CD14-positive monocyte (primary cell): ENCODE measurements at regions not wholly inside any gene's neighbourhood (a gene's known extent, or its start where the extent isn't known, plus 50 kb on each side); places are given as distances from the start of the nearest gene placed in this dataset.

Source experiments
- DNase-seq, 3 donors: peaks; one replicate each; pipeline ENCODE4 v3.0.0-alpha.2; 2011 to 2022
- H2AFZ ChIP-seq: 2 replicates; pipeline ENCODE4 v1.6.0; 2012; ENCODE audit warnings: mild to moderate bottlenecking, low read depth, low read length, inconsistent platforms; ENCODE audit not compliant: insufficient read depth, poor library complexity, severe bottlenecking
- H3K27ac ChIP-seq, 2 donors: 1 replicate in 1 of 2; 2 replicates in 1 of 2; pipeline ENCODE4 v1.5.1; 2012 to 2013; ENCODE audit warnings: low read length in 2 of 2, control low read depth in 1 of 2, inconsistent platforms in 1 of 2, low read depth in 1 of 2, mild to moderate bottlenecking in 1 of 2
- H3K27me3 ChIP-seq, 2 donors: one replicate each; pipeline versions ENCODE4 v1.6.0 to v1.6.1; 2011 to 2013; ENCODE audit warnings: low read length in 2 of 2; ENCODE audit not compliant: control insufficient read depth in 2 of 2, insufficient read depth in 2 of 2
- H3K36me3 ChIP-seq, 2 donors: replicated peaks in 1 of 2; 1 replicate in 1 of 2; 2 replicates in 1 of 2; pipeline versions ENCODE4 v1.5.1 to v1.6.1; 2012 to 2013; ENCODE audit warnings: low read length in 2 of 2, control low read depth in 1 of 2, inconsistent platforms in 1 of 2, mild to moderate bottlenecking in 1 of 2; ENCODE audit not compliant: insufficient read depth in 2 of 2, control insufficient read depth in 1 of 2
- H3K4me1 ChIP-seq, 2 donors: 1 replicate in 1 of 2; 2 replicates in 1 of 2; pipeline versions ENCODE4 v1.5.1 to v1.6.1; 2012 to 2013; ENCODE audit warnings: low read length in 2 of 2, control low read depth in 1 of 2, inconsistent platforms in 1 of 2, mild to moderate bottlenecking in 1 of 2, moderate library complexity in 1 of 2; ENCODE audit not compliant: insufficient read depth in 2 of 2, control insufficient read depth in 1 of 2
- H3K4me2 ChIP-seq: replicated peaks from 2 replicates; pipeline ENCODE3; 2012; ENCODE audit warnings: low read length, moderate library complexity, mild to moderate bottlenecking; ENCODE audit not compliant: poor library complexity, severe bottlenecking; ENCODE audit errors: extremely low read depth
- H3K4me3 ChIP-seq, 3 experiments: fragments of 200-600 bp in 1 of 3; sonication (generic) in 1 of 3; replicated peaks in 1 of 3; 1 replicate in 2 of 3; 2 replicates in 1 of 3; pipeline ENCODE4 v1.5.1; 2011 to 2013; ENCODE audit warnings: low read length in 3 of 3, mild to moderate bottlenecking in 3 of 3, control low read depth in 2 of 3, low read depth in 2 of 3, inconsistent platforms in 1 of 3, moderate library complexity in 1 of 3
- H3K79me2 ChIP-seq: 2 replicates; pipeline ENCODE4 v1.6.0; 2012; ENCODE audit warnings: mild to moderate bottlenecking, control low read depth, inconsistent platforms, low read length, moderate library complexity; ENCODE audit not compliant: insufficient read depth
- H3K9ac ChIP-seq: 2 replicates; pipeline ENCODE4 v1.6.0; 2017; ENCODE audit warnings: low read length, mild to moderate bottlenecking; ENCODE audit not compliant: insufficient read depth, poor library complexity, severe bottlenecking
- H3K9me3 ChIP-seq, 2 donors: replicated peaks in 1 of 2; 1 replicate in 1 of 2; 2 replicates in 1 of 2; pipeline versions ENCODE4 v1.5.1 to v1.6.1; 2012 to 2013; ENCODE audit warnings: low read length in 2 of 2, control low read depth in 1 of 2; ENCODE audit not compliant: control insufficient read depth in 1 of 2, insufficient read depth in 1 of 2
- H4K20me1 ChIP-seq: 2 replicates; pipeline ENCODE4 v1.6.0; 2012; ENCODE audit warnings: mild to moderate bottlenecking, low read length, control low read depth, moderate library complexity; ENCODE audit not compliant: insufficient read depth
- H3K27ac Mint-ChIP-seq, 7 donors: one replicate each; pipeline ENCODE4 v1.8.0; 2020; ENCODE audit warnings: mild to moderate bottlenecking in 7 of 7, mixed read lengths in 7 of 7, moderate library complexity in 6 of 7, inconsistent platforms in 2 of 7
- H3K27me3 Mint-ChIP-seq, 3 donors: one replicate each; pipeline ENCODE4 v1.8.0; 2021 to 2022; ENCODE audit warnings: low read depth in 3 of 3, mild to moderate bottlenecking in 3 of 3, mixed read lengths in 3 of 3, moderate library complexity in 3 of 3, inconsistent platforms in 1 of 3
- H3K36me3 Mint-ChIP-seq, 2 donors: one replicate each; pipeline ENCODE4 v1.8.0; 2020; ENCODE audit warnings: mixed read lengths in 2 of 2, inconsistent platforms in 1 of 2, mild to moderate bottlenecking in 1 of 2
- H3K4me1 Mint-ChIP-seq: one replicate; pipeline ENCODE4 v1.8.0; 2020; ENCODE audit warnings: mild to moderate bottlenecking, mixed read lengths
- H3K4me3 Mint-ChIP-seq, 2 donors: one replicate each; pipeline ENCODE4 v1.8.0; 2020; ENCODE audit warnings: mild to moderate bottlenecking in 2 of 2, mixed read lengths in 2 of 2, moderate library complexity in 1 of 2
- H3K9me3 Mint-ChIP-seq, 7 donors: one replicate each; pipeline ENCODE4 v1.8.0; 2020 to 2022; ENCODE audit warnings: mixed read lengths in 7 of 7, mild to moderate bottlenecking in 6 of 7, moderate library complexity in 6 of 7, inconsistent platforms in 2 of 7
- WGBS: methylation state at CpG from one replicate; pipeline ENCODE4 v1.1.5; 2013; ENCODE audit warnings: missing lambda C conversion rate; ENCODE audit not compliant: insufficient coverage; 5-methylcytosine and 5-hydroxymethylcytosine counted together
- intact Hi-C, 2 donors: fragments of 100-400 bp; cut with micrococcal nuclease; formaldehyde crosslinking; loops; one replicate each; pipeline versions ENCODE4 v1.15.0 to v1.15.1; 2023
- TF ChIP-seq, protein P1 (sequence below): fragments of 200-600 bp; IDR thresholded peaks from one replicate; pipeline ENCODE4 v1.8.0; 2022; ENCODE audit warnings: antibody characterized with exemption, mild to moderate bottlenecking

DNA sequence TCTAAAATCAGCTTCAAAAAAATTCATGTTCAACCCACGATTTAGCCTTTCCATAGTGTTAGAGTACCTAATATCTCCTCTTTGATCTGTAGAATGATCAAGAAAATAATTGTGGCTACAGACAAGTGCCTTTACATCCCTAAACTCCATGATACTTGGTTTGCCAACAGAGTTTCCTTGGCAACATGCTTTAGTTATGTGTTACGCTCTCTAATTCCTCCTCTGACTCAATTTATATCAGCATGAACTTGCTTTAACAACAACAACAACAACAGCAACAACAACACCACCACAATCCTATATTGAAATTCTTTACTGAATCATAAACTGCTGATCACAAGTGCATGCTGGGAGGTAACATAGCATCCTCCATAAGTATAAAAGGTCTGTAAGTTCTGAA, 757.8 kb downstream of the CDH11 start:
- TF ChIP-seq, protein P1, sequence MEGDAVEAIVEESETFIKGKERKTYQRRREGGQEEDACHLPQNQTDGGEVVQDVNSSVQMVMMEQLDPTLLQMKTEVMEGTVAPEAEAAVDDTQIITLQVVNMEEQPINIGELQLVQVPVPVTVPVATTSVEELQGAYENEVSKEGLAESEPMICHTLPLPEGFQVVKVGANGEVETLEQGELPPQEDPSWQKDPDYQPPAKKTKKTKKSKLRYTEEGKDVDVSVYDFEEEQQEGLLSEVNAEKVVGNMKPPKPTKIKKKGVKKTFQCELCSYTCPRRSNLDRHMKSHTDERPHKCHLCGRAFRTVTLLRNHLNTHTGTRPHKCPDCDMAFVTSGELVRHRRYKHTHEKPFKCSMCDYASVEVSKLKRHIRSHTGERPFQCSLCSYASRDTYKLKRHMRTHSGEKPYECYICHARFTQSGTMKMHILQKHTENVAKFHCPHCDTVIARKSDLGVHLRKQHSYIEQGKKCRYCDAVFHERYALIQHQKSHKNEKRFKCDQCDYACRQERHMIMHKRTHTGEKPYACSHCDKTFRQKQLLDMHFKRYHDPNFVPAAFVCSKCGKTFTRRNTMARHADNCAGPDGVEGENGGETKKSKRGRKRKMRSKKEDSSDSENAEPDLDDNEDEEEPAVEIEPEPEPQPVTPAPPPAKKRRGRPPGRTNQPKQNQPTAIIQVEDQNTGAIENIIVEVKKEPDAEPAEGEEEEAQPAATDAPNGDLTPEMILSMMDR, result no peak
- 80% methylated on average over 1 of the region's 2 CpGs for WGBS
- intact Hi-C loops, result no loop called here
- no peaks in the 10 kb centered on the region for H3K79me2 ChIP-seq
- H3K27ac ChIP-seq, result no peak overlapping the region
- Mint-ChIP-seq H3K9me3 (peaks cover 0 to 3% (median 0%) of the 10 kb centered on the region in 7 donors), H3K36me3 (no peaks in the 10 kb centered on the region), H3K4me3 (no peak overlapping the region), H3K4me1 (no peaks in the 10 kb centered on the region), H3K27ac (no peak overlapping the region), H3K27me3 (peaks cover 0 to 1% (median 0%) of the 10 kb centered on the region in 3 donors)
- no peaks in the 10 kb centered on the region for H3K9me3 ChIP-seq
- no peaks in the 10 kb centered on the region for H3K27me3 ChIP-seq
- H3K4me1 ChIP-seq, result no peaks in the 10 kb centered on the region
- no peak overlapping the region for H3K4me3 ChIP-seq
- no peaks in the 10 kb centered on the region for H4K20me1 ChIP-seq
- H3K9ac ChIP-seq, result no peak overlapping the region
- no peak overlapping the region for H3K4me2 ChIP-seq
- no peaks in the 10 kb centered on the region for H3K36me3 ChIP-seq
- DNase-seq, result no peak
- no peak overlapping the region for H2AFZ ChIP-seq

DNA sequence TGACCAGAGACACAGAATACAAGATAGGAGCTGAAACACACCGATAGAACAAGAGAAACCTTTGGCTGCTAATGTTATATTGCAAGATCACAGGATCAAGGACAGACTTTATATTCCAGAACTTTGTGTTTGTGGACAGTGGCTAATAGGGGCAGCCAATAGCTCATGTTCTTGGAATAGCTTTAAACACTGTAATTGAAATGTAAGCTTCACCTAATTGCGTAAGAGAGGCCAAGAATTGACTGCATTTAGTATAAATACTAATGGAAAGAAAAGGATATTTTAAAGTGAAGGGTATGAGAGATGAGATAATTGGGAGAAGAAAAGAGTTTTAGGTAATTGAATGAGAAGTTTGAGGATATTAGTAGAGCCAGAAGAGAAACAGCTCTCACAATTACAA, 758.8 kb downstream of the CDH11 start:
- Histone ChIP-seq H3K36me3 (no peaks in the 10 kb centered on the region), H3K9ac (no peak overlapping the region), H3K4me3 (no peak overlapping the region), H3K27me3 (no peaks in the 10 kb centered on the region), H3K79me2 (no peaks in the 10 kb centered on the region), H3K4me2 (no peak overlapping the region), H3K27ac (no peak overlapping the region), H4K20me1 (no peaks in the 10 kb centered on the region), H3K9me3 (no peaks in the 10 kb centered on the region), H3K4me1 (no peaks in the 10 kb centered on the region), H2AFZ (no peak overlapping the region)
- Mint-ChIP-seq H3K36me3 (no peaks in the 10 kb centered on the region), H3K4me1 (no peaks in the 10 kb centered on the region), H3K27ac (no peak overlapping the region), H3K27me3 (peaks cover 0 to 1% (median 0%) of the 10 kb centered on the region in 3 donors), H3K9me3 (peaks cover 0 to 3% (median 0%) of the 10 kb centered on the region in 7 donors), H3K4me3 (no peak overlapping the region)
- 80% methylated on average over 1 of the region's 2 CpGs for WGBS
- TF ChIP-seq, protein P1, result no peak
- no peak for DNase-seq
- intact Hi-C loops, result no loop called here
